SK-N-SH (cell line): ENCODE measurements at regions not wholly inside any gene's neighbourhood (a gene's known extent, or its start where the extent isn't known, plus 50 kb on each side); places are given as distances from the start of the nearest gene placed in this dataset.

Experiments
- ELF1 ChIP-seq: IDR thresholded peaks from 2 replicates; pipeline ENCODE4 v1.4.0; 2012
- GABPA ChIP-seq: IDR thresholded peaks from 2 replicates; pipeline ENCODE4 v1.4.0; 2012; ENCODE audit warnings: low read depth, mild to moderate bottlenecking
- NFIC ChIP-seq: IDR thresholded peaks from 2 replicates; pipeline ENCODE4 v1.4.0; 2012; ENCODE audit warnings: borderline replicate concordance
- POLR2AphosphoS5 ChIP-seq: IDR thresholded peaks from 2 replicates; pipeline ENCODE4 v1.6.1; 2012; ENCODE audit warnings: low read depth, low read length
- SMC3 ChIP-seq: IDR thresholded peaks from 2 replicates; pipeline ENCODE4 v1.6.1; 2012; ENCODE audit warnings: low read depth, low read length, improper control_type of control experiment
- TAF1 ChIP-seq: IDR thresholded peaks from 2 replicates; pipeline ENCODE4 v1.6.1; 2012; ENCODE audit warnings: low read depth, mild to moderate bottlenecking, low read length, moderate library complexity, borderline replicate concordance
- TEAD4 ChIP-seq: IDR thresholded peaks from 2 replicates; pipeline ENCODE4 v1.4.0; 2012; ENCODE audit warnings: mild to moderate bottlenecking, borderline replicate concordance; ENCODE audit not compliant: insufficient read depth
- YY1 ChIP-seq: IDR thresholded peaks from 2 replicates; pipeline ENCODE4 v1.4.0; 2012; ENCODE audit warnings: low read depth, mild to moderate bottlenecking
- TF ChIP-seq, protein P1 (sequence below): fragments of 200-600 bp; sonication (generic); IDR thresholded peaks from 2 replicates; pipeline ENCODE4 v1.6.1; 2017; ENCODE audit warnings: antibody characterized with exemption, mild to moderate bottlenecking, moderate library complexity
- TF ChIP-seq, protein P2 (sequence below): IDR thresholded peaks from 2 replicates; pipeline ENCODE4 v1.6.1; 2012; ENCODE audit warnings: mild to moderate bottlenecking, low read depth, low read length, moderate library complexity
- TF ChIP-seq, protein P3 (sequence below): IDR thresholded peaks from 2 replicates; pipeline ENCODE4 v1.4.0; 2012; ENCODE audit warnings: low read depth, borderline replicate concordance
- TF ChIP-seq, protein P4 (sequence below): IDR thresholded peaks from 2 replicates; pipeline ENCODE4 v1.4.0; 2012; ENCODE audit warnings: low read depth
- TF ChIP-seq, protein P5 (sequence below): IDR thresholded peaks from 2 replicates; pipeline ENCODE4 v1.4.0; 2012; ENCODE audit warnings: low read depth, borderline replicate concordance

DNA sequence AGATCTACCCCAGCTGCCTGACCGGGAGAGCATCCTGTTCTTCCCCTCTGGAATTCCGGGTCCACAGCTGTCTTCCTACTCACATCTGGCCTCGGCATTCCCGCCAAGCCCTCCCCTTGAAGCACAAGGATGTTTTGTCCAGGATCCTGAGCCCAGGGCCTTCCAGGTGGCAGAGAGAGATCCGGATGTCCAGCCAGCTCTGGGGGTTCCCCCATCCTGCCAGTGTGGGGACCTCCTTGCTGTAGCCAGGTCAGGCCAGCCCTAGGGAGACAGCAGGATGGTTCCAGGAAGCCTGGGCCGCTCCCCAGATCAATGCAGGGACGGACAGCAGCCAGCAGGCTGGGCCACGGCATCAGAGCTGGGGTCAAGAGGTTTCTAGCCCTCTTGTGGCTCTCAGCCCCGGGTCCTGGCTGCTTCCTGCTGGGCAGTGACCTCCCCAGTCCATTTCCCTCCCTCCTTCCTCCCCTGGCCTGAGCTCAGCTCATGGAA, 55.3 kb downstream of the SOCS3 start:
- no peak for TF ChIP-seq TEAD4
- TF ChIP-seq, protein P1, sequence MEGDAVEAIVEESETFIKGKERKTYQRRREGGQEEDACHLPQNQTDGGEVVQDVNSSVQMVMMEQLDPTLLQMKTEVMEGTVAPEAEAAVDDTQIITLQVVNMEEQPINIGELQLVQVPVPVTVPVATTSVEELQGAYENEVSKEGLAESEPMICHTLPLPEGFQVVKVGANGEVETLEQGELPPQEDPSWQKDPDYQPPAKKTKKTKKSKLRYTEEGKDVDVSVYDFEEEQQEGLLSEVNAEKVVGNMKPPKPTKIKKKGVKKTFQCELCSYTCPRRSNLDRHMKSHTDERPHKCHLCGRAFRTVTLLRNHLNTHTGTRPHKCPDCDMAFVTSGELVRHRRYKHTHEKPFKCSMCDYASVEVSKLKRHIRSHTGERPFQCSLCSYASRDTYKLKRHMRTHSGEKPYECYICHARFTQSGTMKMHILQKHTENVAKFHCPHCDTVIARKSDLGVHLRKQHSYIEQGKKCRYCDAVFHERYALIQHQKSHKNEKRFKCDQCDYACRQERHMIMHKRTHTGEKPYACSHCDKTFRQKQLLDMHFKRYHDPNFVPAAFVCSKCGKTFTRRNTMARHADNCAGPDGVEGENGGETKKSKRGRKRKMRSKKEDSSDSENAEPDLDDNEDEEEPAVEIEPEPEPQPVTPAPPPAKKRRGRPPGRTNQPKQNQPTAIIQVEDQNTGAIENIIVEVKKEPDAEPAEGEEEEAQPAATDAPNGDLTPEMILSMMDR, result no peak
- TF ChIP-seq, protein P2, sequence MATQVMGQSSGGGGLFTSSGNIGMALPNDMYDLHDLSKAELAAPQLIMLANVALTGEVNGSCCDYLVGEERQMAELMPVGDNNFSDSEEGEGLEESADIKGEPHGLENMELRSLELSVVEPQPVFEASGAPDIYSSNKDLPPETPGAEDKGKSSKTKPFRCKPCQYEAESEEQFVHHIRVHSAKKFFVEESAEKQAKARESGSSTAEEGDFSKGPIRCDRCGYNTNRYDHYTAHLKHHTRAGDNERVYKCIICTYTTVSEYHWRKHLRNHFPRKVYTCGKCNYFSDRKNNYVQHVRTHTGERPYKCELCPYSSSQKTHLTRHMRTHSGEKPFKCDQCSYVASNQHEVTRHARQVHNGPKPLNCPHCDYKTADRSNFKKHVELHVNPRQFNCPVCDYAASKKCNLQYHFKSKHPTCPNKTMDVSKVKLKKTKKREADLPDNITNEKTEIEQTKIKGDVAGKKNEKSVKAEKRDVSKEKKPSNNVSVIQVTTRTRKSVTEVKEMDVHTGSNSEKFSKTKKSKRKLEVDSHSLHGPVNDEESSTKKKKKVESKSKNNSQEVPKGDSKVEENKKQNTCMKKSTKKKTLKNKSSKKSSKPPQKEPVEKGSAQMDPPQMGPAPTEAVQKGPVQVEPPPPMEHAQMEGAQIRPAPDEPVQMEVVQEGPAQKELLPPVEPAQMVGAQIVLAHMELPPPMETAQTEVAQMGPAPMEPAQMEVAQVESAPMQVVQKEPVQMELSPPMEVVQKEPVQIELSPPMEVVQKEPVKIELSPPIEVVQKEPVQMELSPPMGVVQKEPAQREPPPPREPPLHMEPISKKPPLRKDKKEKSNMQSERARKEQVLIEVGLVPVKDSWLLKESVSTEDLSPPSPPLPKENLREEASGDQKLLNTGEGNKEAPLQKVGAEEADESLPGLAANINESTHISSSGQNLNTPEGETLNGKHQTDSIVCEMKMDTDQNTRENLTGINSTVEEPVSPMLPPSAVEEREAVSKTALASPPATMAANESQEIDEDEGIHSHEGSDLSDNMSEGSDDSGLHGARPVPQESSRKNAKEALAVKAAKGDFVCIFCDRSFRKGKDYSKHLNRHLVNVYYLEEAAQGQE, result no peak
- no peak for TF ChIP-seq NFIC
- no peak for TF ChIP-seq ELF1
- TF ChIP-seq GABPA, result no peak
- TF ChIP-seq SMC3, result no peak
- TF ChIP-seq, protein P3, sequence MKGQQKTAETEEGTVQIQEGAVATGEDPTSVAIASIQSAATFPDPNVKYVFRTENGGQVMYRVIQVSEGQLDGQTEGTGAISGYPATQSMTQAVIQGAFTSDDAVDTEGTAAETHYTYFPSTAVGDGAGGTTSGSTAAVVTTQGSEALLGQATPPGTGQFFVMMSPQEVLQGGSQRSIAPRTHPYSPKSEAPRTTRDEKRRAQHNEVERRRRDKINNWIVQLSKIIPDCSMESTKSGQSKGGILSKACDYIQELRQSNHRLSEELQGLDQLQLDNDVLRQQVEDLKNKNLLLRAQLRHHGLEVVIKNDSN, result no peak
- TF ChIP-seq, protein P4, sequence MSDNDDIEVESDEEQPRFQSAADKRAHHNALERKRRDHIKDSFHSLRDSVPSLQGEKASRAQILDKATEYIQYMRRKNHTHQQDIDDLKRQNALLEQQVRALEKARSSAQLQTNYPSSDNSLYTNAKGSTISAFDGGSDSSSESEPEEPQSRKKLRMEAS, result no peak
- TF ChIP-seq YY1, result no peak
- TF ChIP-seq TAF1, result no peak
- no peak for TF ChIP-seq POLR2AphosphoS5
- TF ChIP-seq, protein P5, sequence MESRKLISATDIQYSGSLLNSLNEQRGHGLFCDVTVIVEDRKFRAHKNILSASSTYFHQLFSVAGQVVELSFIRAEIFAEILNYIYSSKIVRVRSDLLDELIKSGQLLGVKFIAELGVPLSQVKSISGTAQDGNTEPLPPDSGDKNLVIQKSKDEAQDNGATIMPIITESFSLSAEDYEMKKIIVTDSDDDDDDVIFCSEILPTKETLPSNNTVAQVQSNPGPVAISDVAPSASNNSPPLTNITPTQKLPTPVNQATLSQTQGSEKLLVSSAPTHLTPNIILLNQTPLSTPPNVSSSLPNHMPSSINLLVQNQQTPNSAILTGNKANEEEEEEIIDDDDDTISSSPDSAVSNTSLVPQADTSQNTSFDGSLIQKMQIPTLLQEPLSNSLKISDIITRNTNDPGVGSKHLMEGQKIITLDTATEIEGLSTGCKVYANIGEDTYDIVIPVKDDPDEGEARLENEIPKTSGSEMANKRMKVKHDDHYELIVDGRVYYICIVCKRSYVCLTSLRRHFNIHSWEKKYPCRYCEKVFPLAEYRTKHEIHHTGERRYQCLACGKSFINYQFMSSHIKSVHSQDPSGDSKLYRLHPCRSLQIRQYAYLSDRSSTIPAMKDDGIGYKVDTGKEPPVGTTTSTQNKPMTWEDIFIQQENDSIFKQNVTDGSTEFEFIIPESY, result no peak
